Cerebellar nuclear complex (tissue), 1 donor: ENCODE measurements at regions not wholly inside any gene's neighbourhood (a gene's known extent, or its start where the extent isn't known, plus 50 kb on each side); places are given as distances from the start of the nearest gene placed in this dataset.

ENCODE experiments used
- DNase-seq, 2 experiments: peaks; one replicate each; lab custom pipeline; 2025; lab: John Stamatoyannopoulos, UW

DNA sequence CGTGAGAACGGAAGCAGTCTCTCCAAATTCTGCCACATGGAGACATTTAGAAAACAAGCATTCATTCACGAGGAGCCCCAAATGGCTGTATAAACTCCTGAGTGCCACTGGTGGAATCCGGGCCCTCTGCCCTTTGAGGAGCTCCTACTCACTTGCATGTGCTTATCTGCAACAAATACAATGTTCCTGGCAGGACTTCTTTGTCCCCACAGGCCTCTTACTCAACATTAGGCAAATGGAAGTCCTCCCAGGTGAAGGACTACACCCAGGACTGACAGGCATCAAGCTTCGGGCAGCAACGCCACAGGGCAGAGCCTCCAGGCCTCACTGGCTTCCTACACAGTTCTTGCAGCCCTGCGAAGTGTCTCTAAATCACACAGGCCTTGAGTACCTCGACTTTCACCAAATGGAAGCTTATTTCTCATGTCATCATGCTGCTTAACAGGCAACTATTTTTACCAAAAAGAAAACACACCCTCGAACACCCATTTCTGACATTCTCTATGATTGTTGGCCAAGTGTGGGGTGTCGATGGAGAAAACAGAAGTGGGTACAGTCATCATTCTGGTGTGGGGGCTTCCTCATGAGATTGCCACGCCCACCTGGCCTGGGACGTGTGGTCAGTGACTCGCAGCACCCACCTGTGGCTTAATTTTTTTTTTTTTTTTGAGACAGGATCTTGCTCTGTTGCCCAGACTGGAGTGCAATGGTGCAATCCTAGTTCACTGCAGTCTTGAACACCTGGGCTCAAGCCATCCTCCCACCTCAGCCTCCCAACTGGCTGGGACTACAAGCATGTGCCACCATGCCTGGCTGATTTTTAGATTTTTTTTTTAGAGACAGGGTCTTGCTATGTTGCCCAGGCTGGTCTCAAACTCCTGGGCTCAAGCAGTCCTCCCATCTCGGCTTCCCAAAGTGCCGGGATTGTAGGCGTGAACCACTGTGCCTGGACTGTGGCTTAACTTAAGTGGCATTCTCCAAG, 186.8 kb upstream of the GLI2 start:
- no peak for DNase-seq

DNA sequence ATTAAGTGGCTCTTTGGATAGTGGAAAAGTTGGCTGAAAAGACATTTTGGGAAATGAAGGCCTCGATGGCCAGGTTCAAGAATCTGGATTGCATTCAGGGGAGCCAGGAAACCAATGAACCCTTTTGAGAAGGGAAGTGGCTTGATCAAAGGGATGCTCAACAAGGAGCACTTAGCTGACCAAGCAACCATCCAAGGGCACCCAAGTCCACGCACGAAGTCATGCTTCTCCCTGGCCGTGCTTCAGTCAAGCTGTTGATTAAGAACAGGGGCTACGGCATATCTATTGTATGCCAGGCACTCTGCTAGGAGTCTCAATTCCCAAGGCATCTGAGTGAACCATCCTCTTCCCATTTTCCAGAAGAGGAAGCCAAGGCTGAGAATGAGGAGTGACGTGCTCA, 185.8 kb upstream of the GLI2 start:
- DNase-seq, result no peak

DNA sequence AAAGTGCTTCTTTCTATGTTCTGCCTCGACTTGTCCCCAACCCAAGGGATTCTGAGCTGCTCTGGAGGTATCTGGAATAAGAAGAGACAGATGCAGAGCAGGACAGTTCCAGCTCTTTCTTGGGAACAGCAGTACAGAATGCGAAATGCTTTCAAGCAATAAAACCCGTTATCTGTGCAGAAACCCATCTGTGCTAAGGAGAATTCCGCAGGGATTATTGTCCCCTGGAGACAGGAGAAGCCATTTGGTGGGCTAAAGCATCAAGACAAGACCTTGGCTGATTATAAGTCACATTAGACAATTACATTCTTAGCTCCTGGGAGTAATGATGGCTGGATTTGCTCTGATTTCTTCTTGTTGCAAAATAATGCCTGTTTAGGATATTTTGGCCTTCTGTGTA, 185.4 kb upstream of the GLI2 start:
- no peak for DNase-seq

DNA sequence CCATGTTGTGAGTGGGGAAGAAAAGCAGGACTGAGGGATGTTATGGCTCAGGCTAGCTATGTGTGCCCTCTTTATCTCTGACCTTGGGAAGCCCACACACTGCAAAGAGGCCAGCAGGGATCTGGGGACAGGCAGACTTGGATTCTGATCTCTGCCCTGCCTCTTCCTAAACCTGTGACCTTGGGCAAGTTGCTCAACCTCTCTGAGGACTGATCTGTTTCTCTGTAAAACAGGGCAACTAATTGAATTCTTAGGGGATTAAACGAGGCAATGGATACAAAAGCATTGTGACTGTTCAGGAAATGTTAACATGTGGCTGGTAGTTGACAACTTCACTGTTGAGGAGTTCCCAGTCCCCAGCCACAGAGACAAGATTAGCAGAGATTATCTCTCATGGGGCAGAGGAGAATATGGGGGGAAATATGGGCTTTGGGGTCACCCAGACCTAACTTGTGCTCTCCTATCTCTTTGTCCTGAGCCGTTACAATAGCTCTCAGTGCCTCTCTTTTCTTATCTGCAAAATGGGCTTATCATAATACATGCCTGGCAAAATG, 184.7 kb upstream of the GLI2 start:
- no peak for DNase-seq

DNA sequence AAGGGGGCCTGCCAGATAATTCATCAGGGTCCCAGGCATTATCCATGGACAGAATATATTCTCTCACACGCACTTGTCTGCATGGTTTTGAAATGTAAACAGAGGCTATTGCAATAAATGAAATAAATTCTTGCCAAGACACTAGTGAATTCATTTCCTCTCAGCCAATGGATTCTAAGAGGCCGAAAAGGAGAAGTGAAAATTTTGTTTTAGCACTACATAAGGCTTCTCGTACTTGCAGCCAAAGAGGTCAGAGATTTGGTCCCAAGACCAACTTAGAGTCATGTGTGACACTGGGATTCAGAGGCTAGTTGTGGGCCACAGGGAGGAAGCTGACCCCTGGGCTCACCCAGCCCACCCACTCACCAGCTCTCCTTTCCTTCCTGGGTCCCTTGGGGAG, 184.1 kb upstream of the GLI2 start:
- no peak for DNase-seq

DNA sequence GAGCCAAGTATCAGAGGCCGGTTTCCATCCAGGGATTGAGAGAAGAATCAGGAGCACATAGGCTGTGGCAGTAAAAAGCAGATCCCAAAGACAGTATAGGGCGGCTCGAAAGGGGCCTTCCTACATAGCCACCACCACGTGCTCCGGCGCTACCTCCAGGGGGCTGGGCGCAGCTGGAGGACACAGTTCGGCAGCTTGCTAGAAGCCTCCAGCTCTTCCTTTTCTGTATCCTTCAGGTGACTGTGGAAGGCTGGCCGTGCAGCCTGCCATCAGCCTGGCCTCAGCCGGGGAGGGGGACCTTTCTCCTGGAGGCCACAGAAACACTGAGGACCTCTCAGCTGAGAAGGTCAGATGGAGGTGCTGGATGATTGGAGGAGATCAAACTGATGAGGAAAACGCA, 183.6 kb upstream of the GLI2 start:
- DNase-seq, result no peak

DNA sequence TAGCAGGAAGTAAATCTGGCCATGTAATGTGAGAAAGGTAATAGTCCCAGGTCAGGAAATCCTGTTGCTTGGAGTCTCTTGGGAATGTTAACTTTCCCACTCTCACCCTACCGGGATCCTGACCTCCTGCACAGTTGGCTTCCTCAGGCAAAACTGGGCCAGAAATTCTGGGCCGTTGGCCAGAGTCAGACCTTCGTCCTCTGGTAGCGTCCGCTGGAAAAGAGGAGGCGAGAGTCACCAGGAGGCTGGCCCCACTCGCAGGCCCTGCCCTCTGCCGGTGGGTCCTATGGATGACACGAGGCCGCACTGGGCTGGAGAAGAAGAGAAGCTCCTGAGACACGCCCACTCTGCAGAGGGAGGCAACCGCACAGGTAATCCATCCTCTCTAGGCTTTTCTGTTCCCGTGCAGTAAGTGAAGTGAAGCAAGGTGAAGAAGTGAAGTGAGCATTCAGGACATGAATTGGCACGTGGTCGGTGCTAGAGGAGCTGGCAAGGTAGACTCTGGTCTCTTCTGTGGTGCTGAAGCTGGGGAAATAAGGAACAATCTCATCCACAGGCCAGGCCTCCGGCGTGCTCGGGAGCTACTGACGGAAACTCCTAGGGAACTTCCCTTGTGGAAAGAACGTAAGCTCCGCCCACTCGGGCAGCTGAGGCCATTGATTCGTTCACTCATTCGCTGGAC, 182.7 kb upstream of the GLI2 start:
- DNase-seq, result no peak

DNA sequence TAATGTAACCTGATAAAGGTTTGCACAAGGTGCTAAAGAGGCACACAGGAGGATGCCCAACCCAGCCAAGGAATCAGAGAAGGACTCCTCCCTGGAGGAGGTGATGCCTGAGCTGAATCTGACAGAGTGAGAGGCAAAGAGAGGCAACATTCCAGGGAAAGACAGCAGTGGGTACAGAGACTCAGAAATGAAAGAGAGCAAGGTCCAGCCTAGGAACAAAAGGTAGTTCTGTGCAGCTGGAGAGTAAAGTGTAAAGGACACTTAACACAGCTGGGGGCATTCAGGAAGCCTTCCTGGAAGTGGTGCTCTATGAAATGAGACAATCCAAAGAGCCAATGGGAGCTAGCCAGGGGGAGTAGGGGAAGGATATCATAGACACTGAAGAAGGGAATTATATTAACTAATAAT, 181.0 kb upstream of the GLI2 start:
- DNase-seq, result no peak

DNA sequence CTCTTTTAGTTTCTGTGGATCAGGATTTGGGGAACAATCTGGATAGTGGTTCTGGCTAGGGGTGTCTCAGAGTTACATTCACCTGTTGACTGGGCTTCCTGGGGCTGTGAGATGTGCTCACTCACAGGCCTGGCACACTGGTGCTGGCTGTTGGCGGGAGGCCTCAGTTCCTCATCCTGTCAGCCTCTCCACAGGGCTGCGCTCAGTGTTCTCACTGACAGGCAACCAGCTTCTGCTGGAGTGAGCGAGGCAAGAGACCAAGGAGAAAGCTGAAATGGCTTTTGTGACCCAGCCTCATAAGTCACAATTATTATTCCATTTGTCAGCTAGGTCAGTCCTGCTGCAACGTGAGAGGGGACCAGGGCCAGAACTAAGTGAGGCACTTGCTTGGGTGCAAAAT, 180.6 kb upstream of the GLI2 start:
- DNase-seq, result no peak

DNA sequence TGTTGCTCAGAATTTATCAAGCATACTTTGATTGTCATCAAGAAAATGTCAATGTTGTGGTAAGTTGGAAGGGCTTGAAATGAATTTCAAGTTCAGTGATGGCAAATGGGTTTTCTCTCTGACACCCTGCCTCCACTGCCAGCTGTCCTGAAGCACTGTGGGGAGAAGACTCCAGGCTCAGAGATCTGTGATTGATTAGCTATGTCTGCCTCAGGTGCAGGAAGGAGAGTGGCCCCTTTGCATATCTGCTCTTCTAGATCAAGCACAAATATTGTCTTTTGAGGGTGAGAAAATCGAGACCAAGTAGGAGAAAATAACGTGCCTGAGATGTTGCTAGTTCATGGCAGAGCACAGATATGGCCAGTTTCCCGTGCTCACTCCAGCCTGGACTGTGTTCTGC, 178.8 kb upstream of the GLI2 start:
- DNase-seq, result no peak

DNA sequence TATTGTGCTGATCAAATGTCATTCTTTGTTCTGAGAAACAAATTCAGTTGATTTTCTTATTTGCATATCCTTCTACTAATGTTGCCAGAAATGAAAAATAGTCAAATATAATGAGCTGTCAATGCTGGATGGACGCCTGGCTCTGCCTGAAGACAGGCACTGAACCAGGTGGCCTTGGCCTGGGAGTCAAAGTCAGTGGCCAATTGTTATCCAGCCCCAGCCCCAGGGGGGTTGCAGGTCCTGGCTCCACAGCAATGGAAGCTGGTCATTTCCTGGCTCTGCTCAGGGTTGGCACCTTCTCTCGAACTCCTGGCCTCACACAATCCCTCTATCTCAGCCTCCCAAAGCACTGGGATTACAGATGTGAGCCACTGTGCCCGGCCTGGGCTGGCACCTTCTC, 176.8 kb upstream of the GLI2 start:
- DNase-seq, result no peak

DNA sequence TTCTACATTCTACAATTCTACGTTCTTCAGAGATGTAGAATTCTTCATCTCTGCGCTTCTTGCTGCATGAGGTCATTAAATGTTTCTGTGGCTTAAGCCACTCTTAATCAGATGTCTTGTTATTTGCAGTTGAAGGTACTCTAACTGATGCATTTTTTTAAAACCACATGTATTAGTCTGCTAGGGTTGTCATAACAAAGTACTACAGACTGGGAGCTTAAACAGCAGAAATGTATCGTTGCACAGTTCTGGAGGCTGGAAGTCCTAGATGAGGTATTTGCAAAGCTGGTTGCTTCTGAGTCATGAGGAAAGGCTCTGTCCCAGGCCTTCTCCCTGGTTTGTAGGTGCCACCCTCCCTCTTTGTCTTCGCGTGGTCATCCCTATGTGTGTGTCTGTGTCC, 176.3 kb upstream of the GLI2 start:
- no peak for DNase-seq

DNA sequence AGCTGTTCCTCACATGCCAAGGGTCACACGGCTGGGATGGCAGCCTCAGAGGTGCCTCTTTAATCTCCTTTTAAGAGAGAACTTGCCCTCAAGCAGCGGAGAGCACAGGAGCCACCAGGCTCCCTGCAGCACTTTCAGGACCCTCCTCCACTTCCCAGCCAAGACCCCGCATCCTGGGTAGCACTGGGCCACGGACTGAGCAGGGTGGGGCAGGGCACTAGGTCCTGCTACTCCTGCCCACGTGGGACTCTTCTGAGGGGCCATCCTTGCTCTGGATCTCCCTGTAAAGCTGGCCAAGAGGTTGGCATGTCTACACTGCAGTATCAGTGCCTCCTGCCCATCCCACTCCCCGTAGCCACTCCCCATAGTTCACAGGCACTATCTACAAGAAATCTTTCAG, 175.3 kb upstream of the GLI2 start:
- no peak for DNase-seq

DNA sequence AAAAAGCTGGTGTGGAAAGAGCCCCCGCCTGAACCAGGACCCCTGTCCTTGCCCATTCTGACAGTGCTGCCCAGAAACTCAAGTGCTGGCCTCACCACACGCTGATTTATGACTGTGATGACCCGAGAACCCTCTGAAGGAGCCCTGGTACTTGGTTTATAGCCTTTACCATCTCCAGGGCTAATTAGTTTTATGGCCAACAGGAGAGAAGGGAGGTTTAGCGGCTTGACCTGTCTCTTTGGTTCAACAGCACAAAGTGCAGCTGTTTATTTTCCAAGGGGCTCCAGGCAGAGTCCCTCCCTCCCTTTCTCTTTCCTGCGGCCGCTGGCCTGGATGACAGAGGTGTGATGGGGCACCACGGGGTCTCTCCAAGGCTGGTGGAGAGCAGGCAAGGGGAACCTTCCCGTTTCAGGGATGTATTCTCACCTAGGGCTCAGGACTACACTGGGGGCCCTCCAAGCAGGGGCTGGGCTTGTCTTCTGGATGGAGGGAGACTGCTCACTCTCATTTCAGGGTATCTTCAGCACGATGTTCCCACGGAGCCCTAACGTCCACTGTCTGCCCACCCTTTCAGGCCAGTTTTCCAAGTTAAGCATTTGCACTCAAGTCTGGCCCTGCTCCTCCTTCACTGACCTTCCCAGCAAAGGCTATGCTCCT, 174.2 kb upstream of the GLI2 start:
- DNase-seq, result no peak

DNA sequence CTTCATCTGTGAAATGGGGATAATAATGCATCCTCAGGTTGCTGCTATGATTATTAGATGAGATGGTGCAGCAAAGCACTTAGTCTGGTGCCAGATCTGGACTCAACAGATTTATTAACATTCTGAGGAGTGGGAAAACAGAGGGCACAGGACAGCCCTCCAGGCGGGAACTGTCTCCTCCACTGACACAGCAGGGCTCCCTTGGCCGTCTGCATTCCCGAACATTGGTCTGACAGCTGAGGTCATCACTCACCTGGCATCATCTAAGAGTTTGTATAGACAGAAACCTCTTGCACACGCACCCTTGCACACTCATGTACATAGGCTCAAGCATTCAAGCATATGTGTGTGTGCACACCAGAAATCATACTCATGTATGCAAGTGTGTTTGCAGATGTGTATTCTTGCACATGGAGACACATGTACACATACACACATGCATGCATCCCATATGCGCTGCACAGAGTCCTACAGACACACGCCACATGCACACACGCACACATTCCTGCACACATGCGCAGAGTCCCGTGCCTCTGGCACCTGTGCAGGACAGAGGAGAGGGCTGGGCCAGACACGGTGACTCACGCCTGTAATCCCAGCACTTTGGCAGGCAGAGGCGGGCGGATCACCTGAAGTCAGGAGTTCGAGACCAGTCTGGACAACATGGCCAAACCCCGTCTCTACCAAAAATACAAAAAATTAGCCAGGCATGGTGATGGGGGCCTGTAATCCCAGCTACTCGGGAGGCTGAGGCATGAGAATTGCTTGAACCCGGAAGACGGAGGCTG, 173.3 kb upstream of the GLI2 start:
- no peak for DNase-seq

DNA sequence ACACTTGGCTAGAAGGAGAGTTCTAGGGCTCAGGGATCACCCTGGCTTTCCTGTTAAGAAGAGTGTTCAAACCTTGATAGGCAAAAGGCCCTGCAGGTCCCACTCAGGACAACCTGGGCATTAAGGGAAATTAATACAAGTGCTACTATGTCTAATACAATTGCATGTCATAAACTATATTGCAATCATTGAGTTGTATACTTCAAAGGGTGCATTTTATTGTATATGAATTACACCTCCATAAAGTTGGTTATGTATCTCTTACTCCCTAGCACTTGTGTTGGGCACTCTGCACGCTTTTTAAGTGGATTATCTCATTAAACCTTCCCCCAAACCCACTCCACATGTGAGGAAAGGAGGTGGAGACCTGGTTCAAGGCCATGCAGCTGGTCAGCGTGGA, 172.1 kb upstream of the GLI2 start:
- no peak for DNase-seq

DNA sequence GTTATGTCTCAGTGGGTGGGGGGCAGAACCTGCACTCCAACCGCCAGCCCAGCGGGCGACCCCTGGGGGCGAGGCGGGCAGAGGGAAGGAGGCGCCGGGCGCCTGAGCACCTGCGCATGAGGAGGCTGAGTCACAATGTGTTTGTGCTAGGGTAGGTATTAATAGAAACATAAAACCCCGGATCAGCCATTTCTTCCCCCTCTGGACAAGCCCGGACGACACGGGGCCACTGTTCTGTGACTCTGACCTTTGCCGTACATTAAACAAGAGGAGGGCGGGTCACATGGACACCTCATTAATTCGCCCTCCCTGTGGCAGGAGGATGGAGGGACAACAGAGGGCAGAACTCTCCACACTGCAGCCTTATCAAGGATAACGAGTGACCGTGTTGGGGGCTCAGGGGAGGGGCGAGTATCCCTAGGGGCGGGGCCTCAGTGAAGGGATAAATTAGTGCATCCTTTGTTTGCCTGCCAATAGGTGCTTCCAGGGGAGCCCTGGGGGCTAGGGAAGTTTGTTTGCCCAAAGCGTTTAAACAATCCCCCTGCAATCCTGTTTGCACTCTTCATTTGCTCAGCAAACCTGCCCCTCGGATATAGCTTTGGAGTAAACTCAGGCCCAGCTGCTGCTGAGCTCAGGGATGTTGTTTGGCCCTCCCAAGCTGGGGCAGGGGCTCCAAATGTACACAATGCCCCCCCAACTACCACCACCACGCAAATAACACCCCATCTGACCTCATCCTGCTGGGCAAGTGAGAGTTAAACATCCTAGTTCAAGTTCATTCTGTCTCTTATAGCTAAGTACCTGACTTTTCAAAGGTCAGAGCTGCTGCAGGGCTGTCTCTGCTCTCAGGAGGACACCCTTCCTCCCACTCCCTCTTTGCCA, 171.2 kb upstream of the GLI2 start:
- no peak for DNase-seq

DNA sequence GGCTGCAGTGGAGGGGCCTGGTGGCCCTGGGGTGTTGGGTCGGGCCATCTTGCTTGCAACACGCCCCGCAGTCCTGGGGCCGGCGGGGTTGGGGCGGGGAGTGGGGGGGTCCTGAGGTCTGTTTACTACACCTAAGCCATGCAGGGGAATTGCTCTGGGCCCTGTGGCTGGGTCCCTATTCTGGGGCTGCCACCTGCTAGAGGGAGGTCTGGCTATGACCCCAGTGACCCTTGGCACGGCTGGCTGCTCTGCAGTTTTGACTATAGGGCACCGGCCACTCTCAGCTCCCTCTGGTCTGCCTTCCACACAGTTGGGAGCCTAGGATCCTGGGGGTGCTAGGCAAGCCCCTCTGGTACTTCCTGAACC, 170.6 kb upstream of the GLI2 start:
- DNase-seq, result no peak

DNA sequence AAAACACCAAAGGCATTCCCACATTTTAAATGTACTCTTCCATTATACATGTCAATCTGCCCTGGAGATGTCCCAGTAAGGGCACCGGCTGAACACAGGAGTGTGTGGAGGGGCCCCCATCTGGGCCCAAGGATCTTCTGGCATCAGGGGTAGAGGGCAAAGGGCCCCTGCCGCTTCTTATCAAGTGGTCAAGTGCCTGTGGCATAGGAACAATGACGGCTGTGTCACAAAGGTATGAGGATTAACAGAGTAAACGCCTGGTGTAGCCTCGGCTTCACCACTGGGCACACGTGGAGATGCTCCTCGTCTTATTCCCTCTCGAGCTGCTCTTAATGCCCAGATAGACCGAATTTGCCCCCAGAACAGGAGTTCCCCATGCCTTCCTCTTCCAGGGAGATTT, 169.7 kb upstream of the GLI2 start:
- DNase-seq, result no peak

DNA sequence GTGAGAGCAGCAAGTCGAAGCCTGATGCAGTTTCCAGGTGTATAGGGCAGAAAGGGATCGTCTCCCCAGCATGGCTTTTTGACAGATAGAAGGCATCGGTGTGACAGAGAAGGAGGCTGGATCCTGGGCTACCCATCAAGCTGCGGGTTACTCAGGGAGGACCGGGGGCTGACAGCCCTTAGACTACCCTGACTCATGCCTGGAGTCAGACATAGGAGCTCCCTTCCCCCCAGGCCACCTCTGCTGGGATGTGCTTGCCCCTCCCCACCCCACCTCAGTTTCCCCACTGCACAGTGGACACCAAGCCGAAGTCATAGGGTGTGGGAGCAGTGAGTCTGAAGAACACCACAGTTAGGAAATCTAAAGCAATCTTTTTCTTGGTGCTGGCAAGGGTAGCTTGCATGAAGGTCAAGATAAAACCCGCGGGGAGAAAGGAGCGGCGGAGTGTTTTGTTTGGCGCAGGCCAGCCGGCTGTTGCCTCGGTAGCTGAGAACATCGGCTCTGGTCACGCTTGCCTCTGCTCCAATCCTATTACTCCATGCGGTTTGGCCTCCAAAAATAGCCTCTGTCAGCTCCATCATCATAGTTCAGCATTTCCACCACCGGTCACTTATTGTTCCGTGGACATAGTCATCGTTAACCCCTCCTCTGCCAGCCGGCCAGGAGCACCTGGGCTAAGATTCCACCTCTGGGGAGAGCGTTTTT, 169.2 kb upstream of the GLI2 start:
- DNase-seq, result no peak
